WERI-Rb-1 (cell line): ENCODE measurements at regions not wholly inside any gene's neighbourhood (a gene's known extent, or its start where the extent isn't known, plus 50 kb on each side); places are given as distances from the start of the nearest gene placed in this dataset.

Source experiments
- DNase-seq: peaks from one replicate; pipeline ENCODE4 v3.0.0-alpha.2; 2020
- H3K27ac ChIP-seq: fragments of 250-450 bp; sonication (Bioruptor Pico); 2 replicates; pipeline ENCODE4 v1.5.1; 2020; ENCODE audit warnings: mild to moderate bottlenecking, moderate library complexity
- H3K27me3 ChIP-seq: fragments of 250-450 bp; sonication (Bioruptor Pico); 2 replicates; pipeline ENCODE4 v1.5.1; 2021; ENCODE audit warnings: mild to moderate bottlenecking, low read depth, moderate library complexity; ENCODE audit not compliant: insufficient read depth, severe bottlenecking
- H3K36me3 ChIP-seq: fragments of 250-450 bp; sonication (Bioruptor Pico); 2 replicates; pipeline ENCODE4 v1.5.1; 2020; ENCODE audit warnings: mild to moderate bottlenecking, moderate library complexity
- H3K4me3 ChIP-seq: 2 replicates; pipeline ENCODE4 v1.5.1; 2011; ENCODE audit warnings: low read depth, mild to moderate bottlenecking, control low read depth, low read length
- H3K9me3 ChIP-seq: fragments of 250-450 bp; sonication (Bioruptor Pico); 2 replicates; pipeline ENCODE4 v1.5.1; 2021; ENCODE audit warnings: mild to moderate bottlenecking, moderate library complexity; ENCODE audit not compliant: severe bottlenecking
- TF ChIP-seq, protein P1 (sequence below): IDR thresholded peaks from 2 replicates; pipeline ENCODE4 v1.5.1; 2011; ENCODE audit warnings: low read depth, mild to moderate bottlenecking, control low read depth, inconsistent platforms, low read length

DNA sequence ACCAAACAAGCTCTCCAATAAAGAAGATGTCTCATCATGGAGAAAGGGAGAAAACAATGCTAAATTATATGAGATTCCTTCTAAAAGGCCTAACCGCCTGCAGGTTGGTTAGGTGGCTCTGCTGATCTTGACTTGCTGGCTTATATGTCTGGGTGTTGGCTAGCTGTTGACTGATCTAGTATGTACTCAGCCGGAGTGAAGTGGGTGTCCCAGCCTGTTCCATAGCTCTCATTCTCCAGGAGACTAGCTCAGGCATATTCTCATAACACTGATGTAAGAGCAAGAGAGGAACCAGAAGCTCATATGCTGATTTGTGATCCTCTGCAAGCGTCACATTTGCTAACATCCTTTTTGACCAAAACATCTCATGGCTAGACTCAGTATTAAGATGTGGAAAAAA is 473.0 kb downstream of the BMP2 start:
- no peak for DNase-seq
- H3K27ac ChIP-seq, result no peak overlapping the region
- H3K9me3 ChIP-seq, result no peaks in the 10 kb centered on the region
- no peaks in the 10 kb centered on the region for H3K27me3 ChIP-seq
- no peak overlapping the region for H3K4me3 ChIP-seq
- H3K36me3 ChIP-seq, result no peaks in the 10 kb centered on the region
- TF ChIP-seq, protein P1, sequence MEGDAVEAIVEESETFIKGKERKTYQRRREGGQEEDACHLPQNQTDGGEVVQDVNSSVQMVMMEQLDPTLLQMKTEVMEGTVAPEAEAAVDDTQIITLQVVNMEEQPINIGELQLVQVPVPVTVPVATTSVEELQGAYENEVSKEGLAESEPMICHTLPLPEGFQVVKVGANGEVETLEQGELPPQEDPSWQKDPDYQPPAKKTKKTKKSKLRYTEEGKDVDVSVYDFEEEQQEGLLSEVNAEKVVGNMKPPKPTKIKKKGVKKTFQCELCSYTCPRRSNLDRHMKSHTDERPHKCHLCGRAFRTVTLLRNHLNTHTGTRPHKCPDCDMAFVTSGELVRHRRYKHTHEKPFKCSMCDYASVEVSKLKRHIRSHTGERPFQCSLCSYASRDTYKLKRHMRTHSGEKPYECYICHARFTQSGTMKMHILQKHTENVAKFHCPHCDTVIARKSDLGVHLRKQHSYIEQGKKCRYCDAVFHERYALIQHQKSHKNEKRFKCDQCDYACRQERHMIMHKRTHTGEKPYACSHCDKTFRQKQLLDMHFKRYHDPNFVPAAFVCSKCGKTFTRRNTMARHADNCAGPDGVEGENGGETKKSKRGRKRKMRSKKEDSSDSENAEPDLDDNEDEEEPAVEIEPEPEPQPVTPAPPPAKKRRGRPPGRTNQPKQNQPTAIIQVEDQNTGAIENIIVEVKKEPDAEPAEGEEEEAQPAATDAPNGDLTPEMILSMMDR, result no peak

DNA sequence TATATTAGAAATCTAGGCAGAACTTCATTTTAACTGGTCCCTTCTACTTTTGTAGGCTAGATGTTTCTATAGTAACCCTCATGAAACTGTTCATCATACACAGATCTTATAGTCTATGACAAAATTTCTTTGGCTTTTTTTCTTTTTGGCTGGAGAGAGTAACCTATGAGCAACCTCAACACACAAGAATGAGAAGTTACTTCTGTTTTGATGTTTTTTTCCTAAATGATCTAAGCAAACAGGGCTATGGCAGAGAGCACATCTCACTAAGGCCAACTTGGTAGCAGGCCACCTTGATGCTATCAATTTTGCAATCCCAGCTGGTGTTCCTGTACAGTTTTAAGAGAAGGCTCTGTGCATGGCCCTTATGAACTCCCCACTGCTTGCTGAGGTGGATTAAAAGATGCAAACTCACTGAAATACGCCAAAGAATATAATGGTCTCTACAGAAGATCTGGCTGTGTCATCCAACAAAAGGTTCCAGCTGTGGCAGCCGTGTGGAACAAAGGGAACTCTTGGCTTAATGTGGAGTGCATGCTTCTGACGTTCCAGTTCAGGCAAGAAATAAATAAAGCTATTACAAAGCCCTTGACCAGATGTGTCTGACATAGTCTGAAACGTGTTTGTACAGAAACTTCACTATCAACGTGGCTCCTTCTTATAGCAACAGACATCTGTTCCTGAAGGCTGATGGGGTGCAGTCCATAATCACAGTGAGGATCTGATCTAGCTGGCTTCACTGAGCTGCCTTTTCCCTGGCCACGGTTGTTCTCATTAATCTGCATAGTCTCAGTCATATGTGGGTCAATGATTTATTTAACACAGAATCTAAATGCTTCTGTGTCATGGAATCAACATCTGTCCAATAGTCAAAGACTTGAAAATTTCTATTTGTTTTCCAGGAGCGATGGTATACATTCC is 481.1 kb downstream of the BMP2 start:
- Histone ChIP-seq H3K27ac (no peak overlapping the region), H3K9me3 (no peaks in the 10 kb centered on the region), H3K4me3 (no peak overlapping the region), H3K36me3 (no peaks in the 10 kb centered on the region), H3K27me3 (peaks cover 10% of the 10 kb centered on the region)
- no peak for DNase-seq
- TF ChIP-seq, protein P1, result no peak

DNA sequence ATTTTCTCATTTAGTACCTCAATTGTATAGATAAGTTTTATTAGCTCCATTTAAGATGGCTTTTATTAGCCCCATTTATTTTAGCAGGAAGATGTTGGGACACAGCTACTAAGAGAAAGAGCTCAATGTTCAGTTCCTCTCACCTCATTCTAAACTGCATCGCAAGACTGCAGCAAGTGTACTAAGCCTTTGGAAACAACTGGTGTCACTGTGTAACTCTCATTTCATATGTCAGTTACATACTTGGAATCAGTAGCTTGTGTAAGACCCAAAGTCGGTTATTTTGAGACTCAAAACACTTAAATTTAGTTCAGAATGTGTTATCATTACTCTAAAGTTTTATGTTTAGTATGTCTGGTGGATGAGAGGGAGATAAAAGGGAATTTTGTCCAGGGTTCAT is 482.9 kb downstream of the BMP2 start:
- Histone ChIP-seq H3K27me3 (peaks cover 13% of the 10 kb centered on the region), H3K36me3 (no peaks in the 10 kb centered on the region), H3K9me3 (no peaks in the 10 kb centered on the region), H3K4me3 (no peak overlapping the region), H3K27ac (no peak overlapping the region)
- DNase-seq, result no peak
- TF ChIP-seq, protein P1, result no peak

DNA sequence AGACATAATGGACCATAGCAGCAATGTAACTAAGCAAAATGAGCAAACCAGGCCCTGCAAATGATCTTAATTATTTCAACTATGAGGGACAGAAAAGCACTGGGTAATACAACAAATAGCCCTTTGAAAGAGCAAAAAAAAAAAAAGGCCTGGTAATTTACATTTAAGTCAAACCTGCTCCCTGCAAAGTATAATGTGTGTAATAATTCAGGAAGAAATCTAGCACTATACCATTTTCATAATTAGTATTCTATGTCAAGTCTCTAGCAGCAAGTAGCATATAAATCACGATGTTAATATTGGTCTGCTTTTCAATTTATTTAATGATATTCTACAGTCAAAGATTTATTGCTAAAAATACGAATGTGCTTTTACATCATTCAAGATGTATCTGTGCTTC is 489.6 kb downstream of the BMP2 start:
- H3K4me3 ChIP-seq, result no peak overlapping the region

GRCh38 chr20:7257692-7258466 is 490.4 kb downstream of the BMP2 start:
- TF ChIP-seq, protein P1, result no peak
- no peaks in the 10 kb centered on the region for H3K9me3 ChIP-seq
- H3K27me3 ChIP-seq, result peaks cover 3% of the 10 kb centered on the region
- no peak overlapping the region for H3K27ac ChIP-seq
- DNase-seq, result no peak
- H3K36me3 ChIP-seq, result no peaks in the 10 kb centered on the region
- H3K4me3 ChIP-seq, result no peak overlapping the region

More for the DNA sequence above, 489.6 kb downstream of the BMP2 start:
- H3K27ac ChIP-seq, result no peak overlapping the region
- H3K27me3 ChIP-seq, result peaks cover 3% of the 10 kb centered on the region
- TF ChIP-seq, protein P1, result no peak
- no peak for DNase-seq
- no peaks in the 10 kb centered on the region for H3K36me3 ChIP-seq
- H3K9me3 ChIP-seq, result no peaks in the 10 kb centered on the region
